Left renal cortex interstitium (tissue), 4 donors: ENCODE measurements at regions not wholly inside any gene's neighbourhood (a gene's known extent, or its start where the extent isn't known, plus 50 kb on each side); places are given as distances from the start of the nearest gene placed in this dataset.
A peak's percentile ranks its signal among the peaks of the same experiment; 100 is the strongest.

ENCODE experiments used
- DNase-seq, 4 donors: peaks; one replicate each; pipeline ENCODE4 v3.0.0-alpha.2; 2013; ENCODE audit warnings: low read depth in 4 of 4, low spot score in 2 of 4, missing footprints in 1 of 4

DNA sequence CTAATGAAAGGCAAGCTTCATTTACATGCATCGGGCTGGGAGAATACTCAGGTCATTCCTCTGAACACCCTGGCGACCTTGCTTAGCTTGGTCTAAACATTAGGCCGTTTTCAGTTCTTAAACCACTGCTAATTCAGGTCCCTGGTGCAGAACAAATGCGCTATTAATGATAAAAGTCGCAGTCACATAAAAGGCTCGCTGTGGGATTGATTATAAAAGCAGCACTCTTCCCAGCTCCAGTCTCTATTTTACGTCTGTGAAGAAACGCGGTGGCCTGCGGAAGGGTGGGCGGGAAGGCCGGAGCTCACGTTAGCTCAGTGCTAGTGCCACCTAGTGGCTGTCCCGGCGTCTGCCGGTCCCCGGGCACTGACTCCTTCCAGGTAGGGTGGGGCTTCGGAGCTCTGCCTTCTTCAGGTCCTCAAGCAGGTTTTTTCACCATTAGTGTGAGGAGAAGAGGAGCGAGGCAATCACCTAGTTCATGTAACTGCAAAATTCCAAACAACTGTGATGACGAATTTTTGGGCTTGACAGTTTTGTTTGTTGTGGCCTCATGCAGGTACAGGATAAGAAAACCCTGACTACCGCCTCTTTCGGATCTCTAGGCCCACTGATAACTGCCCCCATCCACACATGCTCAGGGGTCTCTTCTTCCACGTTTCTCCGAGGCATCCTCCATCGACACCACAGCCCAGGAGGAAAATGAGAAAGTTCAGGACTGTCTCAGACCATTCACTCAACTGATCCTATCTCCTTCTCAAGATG is 66.5 kb upstream of the CLMP start:
- DNase-seq: peak; percentile 52 to 78 (median 63)

GRCh38 chr11:123260511-123261211 is 65.6 kb upstream of the CLMP start:
- no peak for DNase-seq

- no peak for DNase-seq
These were observed 63.8 kb upstream of the CLMP start for GRCh38 chr11:123258877-123259276.

DNA sequence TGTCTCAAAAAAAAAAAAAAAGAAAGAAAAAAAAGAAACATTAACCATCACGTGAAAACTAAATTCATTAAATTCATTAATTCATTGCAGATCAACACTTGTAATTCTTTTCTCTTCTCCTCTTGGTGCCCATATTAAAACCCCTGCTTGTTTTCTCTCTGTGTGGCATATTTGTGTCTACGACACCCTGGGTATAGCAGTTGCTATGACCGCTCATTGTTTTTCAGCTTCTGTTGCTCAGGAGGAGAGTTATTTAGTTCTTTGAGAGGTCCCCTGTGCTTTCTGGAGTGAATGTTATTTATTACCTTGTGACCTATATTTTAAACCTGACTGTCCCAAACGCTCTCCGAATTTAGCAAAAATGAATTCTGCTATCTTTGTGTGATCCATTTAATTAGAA is 62.3 kb upstream of the CLMP start:
- DNase-seq: no peak

DNA sequence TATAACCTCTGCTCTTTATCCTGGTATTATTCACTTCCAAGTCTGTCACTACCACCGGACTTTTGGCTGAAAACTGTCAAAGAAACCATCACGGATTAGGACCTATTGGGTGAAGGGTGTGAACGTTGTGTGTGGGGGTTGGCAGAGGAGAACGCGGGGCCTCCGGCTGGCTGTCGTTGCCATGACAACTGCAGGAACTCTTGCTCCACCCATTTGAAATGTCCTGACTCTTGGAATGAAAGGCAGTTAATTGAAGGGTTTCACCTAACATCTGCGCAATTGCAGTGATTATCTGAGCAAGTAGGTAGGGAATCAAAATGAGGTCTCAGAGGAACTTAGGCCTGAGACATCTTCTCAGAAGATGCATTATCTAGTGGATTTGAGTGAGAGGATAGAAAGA is 60.9 kb upstream of the CLMP start:
- DNase-seq: no peak

DNA sequence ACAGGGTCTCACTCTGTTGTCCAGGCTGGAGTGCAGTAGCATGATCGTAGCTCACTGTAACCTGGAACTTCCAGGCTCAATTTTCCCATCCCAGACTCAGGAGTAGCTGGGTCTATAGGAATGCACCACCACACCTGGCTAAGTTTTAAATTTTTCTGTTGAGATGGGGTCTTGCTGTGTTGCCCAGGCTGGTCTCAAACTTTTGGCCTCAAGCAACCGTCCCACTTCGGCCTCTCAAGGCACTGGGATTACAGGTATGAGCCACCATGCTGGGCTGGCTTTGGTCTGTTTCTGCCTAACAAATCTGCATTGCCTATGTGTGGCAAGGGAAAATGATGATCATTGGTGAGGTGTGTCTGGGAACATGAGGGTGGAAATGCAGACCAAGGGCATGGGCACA is 59.3 kb upstream of the CLMP start:
- no peak for DNase-seq

GRCh38 chr11:123253911-123254310 is 58.9 kb upstream of the CLMP start:
- DNase-seq: no peak

GRCh38 chr11:123253223-123253622 is 58.2 kb upstream of the CLMP start:
- DNase-seq: no peak

GRCh38 chr11:123251657-123252344 is 56.8 kb upstream of the CLMP start:
- no peak for DNase-seq

- DNase-seq: no peak
These were observed 56.0 kb upstream of the CLMP start for GRCh38 chr11:123250892-123251656.

GRCh38 chr11:123249354-123249753 is 54.3 kb upstream of the CLMP start:
- DNase-seq: no peak

- DNase-seq: no peak
These were observed 52.8 kb upstream of the CLMP start for GRCh38 chr11:123247813-123248379.

GRCh38 chr11:123247496-123247799 is 52.4 kb upstream of the CLMP start:
- no peak for DNase-seq

DNA sequence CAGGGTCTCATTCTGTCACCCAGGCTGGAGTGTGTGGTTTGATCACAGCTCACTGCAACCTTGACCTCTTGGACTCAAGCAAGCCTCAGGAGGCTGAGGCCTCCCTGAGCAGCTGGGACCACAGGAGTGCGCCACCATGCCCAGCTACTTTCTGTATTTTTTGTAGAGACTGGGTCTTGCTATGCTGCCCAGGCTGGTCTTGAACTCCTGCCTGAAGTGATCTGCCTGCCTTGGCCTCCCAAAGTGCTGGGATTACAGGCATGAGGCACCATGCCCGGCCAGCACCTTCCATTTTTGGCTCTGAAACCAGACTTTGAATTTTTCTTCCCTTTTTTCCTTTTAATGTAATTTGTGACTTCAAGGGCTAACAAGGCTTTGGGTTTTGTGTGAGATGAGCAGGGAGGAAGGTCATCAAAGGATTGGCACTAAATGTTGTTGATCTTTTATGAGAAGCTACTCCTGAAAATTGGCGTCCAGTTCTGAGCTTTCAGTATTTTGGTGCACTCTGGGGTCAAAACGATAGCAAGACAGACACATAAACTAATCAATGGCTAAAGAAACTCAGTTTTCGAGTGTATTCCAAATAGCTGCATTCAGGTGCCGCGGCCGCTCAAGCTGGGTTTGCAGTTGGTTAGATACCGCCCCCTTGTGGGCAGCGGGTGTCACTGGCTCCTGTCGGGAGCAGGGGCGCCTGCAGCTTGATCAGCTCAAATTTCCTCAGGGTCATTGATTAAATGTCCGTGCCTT is 51.9 kb upstream of the CLMP start:
- DNase-seq: peak in 3 of 4 donors; percentile 60 to 81 (median 69)

DNA sequence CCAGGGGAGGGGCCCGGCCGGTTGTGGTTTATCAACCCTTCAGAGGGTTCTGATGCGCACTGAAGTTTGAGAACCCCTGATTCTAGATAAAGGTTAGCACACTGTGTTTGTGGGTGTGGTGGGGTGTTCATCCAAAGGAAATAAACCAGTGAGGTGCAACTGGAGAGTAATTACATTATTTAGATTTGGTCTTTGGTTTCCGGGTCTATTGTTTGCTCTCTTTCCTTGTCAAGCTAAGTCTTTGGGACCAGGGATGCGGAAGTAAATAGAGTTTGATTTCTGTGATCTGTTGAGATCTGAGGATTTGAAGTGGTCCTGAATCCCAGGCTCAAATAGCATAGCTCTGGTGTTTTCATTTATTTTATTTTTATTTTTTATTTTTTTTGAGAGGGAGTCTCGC is 50.5 kb upstream of the CLMP start:
- DNase-seq: no peak
